ENCODE measurements at regions not wholly inside any gene's neighbourhood (a gene's known extent, or its start where the extent isn't known, plus 50 kb on each side); places are given as distances from the start of the nearest gene placed in this dataset.

DNA sequence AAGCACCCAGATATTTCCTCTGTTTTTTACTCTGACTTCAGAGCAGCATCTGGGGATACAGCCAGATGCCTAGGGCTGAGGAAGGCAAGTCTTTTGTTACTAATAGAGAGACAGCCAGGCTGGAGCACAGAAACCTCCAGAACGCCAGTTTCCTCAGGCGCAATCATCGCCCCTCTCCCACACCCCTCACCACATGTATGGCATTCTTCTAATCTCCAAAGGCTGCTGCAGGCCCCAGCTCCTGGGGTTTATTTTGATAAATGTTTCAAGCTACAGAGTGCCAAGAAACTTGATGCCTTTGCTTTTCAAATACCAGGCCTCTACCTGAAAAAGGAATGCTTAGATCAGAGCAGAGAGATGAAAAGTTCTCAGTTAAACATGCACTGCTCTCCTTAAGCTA lies 283.6 kb downstream of the RBM43 start:
- Histone ChIP-seq H3K4me3 (ENCODE audit: insufficient read depth, low read depth, low read length) (no peak overlapping the region), H3K27me3 (ENCODE audit: insufficient read depth, low read length) (no peaks in the 10 kb centered on the region), H3K27ac (ENCODE audit: low read depth, low read length) (no peak overlapping the region), H2AFZ (ENCODE audit: low read depth, low read length) (no peak overlapping the region), H3K9ac (ENCODE audit: low read length) (no peak overlapping the region), H3K9me3 (ENCODE audit: insufficient read depth, low read depth, low read length) (no peaks in the 10 kb centered on the region), H4K20me1 (ENCODE audit: insufficient read depth, low read length) (no peaks in the 10 kb centered on the region), H3K36me3 (ENCODE audit: insufficient read depth, low read length) (no peaks in the 10 kb centered on the region), H3K4me2 (ENCODE audit: low read length) (no peak overlapping the region), H3K4me1 (ENCODE audit: insufficient read depth, low read length) (no peaks in the 10 kb centered on the region), H3K79me2 (ENCODE audit: insufficient read depth, low read length) (no peaks in the 10 kb centered on the region)
- Mint-ChIP-seq H3K4me1 (ENCODE audit: low read depth, unreplicated experiment) (no peaks in the 10 kb centered on the region), H3K4me3 (ENCODE audit: unreplicated experiment) (no peak overlapping the region), H3K27me3 (ENCODE audit: low read depth, unreplicated experiment) (no peaks in the 10 kb centered on the region), H3K9me3 (ENCODE audit: unreplicated experiment) (no peaks in the 10 kb centered on the region), H3K27ac (ENCODE audit: unreplicated experiment) (no peak overlapping the region), H3K36me3 (ENCODE audit: low read depth, unreplicated experiment) (no peaks in the 10 kb centered on the region)
- TF ChIP-seq, protein P1, sequence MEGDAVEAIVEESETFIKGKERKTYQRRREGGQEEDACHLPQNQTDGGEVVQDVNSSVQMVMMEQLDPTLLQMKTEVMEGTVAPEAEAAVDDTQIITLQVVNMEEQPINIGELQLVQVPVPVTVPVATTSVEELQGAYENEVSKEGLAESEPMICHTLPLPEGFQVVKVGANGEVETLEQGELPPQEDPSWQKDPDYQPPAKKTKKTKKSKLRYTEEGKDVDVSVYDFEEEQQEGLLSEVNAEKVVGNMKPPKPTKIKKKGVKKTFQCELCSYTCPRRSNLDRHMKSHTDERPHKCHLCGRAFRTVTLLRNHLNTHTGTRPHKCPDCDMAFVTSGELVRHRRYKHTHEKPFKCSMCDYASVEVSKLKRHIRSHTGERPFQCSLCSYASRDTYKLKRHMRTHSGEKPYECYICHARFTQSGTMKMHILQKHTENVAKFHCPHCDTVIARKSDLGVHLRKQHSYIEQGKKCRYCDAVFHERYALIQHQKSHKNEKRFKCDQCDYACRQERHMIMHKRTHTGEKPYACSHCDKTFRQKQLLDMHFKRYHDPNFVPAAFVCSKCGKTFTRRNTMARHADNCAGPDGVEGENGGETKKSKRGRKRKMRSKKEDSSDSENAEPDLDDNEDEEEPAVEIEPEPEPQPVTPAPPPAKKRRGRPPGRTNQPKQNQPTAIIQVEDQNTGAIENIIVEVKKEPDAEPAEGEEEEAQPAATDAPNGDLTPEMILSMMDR (IDR thresholded peaks at IDR 0.05; ENCODE audit: insufficient read depth, low read depth, low read length), result no peak
- no peak for TF ChIP-seq EZH2 (IDR thresholded peaks at IDR 0.05; ENCODE audit: insufficient read depth, low read length)
- DNase-seq (ENCODE audit: low read depth), result peak; percentile 37
- FAIRE-seq, result no peak

GRCh38 chr2:150977296-150977695 lies 284.4 kb downstream of the RBM43 start:
- Histone ChIP-seq H3K4me2 (ENCODE audit: low read length) (no peak overlapping the region), H4K20me1 (ENCODE audit: insufficient read depth, low read length) (no peaks in the 10 kb centered on the region), H3K9me3 (ENCODE audit: insufficient read depth, low read depth, low read length) (no peaks in the 10 kb centered on the region), H3K4me3 (ENCODE audit: insufficient read depth, low read depth, low read length) (no peak overlapping the region), H3K79me2 (ENCODE audit: insufficient read depth, low read length) (no peaks in the 10 kb centered on the region), H3K27ac (ENCODE audit: low read depth, low read length) (no peak overlapping the region), H3K9ac (ENCODE audit: low read length) (no peak overlapping the region), H3K36me3 (ENCODE audit: insufficient read depth, low read length) (no peaks in the 10 kb centered on the region), H2AFZ (ENCODE audit: low read depth, low read length) (no peak overlapping the region), H3K4me1 (ENCODE audit: insufficient read depth, low read length) (no peaks in the 10 kb centered on the region), H3K27me3 (ENCODE audit: insufficient read depth, low read length) (no peaks in the 10 kb centered on the region)
- no peaks in the 10 kb centered on the region for H3K9me3 Mint-ChIP-seq (ENCODE audit: unreplicated experiment)
- no peak overlapping the region for H3K4me3 Mint-ChIP-seq (ENCODE audit: unreplicated experiment)
- no peak for DNase-seq (ENCODE audit: low read depth)
- TF ChIP-seq, protein P1 (IDR thresholded peaks at IDR 0.05; ENCODE audit: insufficient read depth, low read depth, low read length), result no peak
- no peak for TF ChIP-seq EZH2 (IDR thresholded peaks at IDR 0.05; ENCODE audit: insufficient read depth, low read length)
- no peak for FAIRE-seq
- peaks cover 2% of the 10 kb centered on the region for H3K4me1 Mint-ChIP-seq (ENCODE audit: low read depth, unreplicated experiment)
- no peak overlapping the region for H3K27ac Mint-ChIP-seq (ENCODE audit: unreplicated experiment)
- H3K36me3 Mint-ChIP-seq (ENCODE audit: low read depth, unreplicated experiment), result no peaks in the 10 kb centered on the region
- no peaks in the 10 kb centered on the region for H3K27me3 Mint-ChIP-seq (ENCODE audit: low read depth, unreplicated experiment)

DNA sequence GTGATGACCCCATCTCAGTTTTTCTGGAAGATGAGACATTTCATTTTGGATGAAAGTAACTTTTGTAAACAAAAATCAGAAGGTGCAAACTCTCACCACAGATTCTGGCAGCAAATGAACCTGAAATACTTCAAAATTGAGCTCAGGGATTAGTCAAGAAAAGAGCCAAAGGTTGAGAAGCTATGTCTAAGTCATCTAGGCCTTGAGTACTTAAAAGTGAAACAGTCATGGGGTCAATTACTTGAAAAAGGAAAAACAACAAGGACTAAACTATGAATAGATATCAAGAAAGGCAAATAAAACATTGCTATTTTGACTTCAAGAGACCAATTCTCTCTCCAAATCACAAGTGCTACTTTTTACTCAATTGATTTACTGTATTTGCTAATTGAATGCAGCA lies 285.1 kb downstream of the RBM43 start:
- H3K9ac ChIP-seq (ENCODE audit: low read length), result no peak overlapping the region
- H3K4me1 Mint-ChIP-seq (ENCODE audit: low read depth, unreplicated experiment), result peaks cover 2% of the 10 kb centered on the region
- H3K4me3 Mint-ChIP-seq (ENCODE audit: unreplicated experiment), result no peak overlapping the region
- no peaks in the 10 kb centered on the region for H3K27me3 ChIP-seq (ENCODE audit: insufficient read depth, low read length)
- H3K27ac ChIP-seq (ENCODE audit: low read depth, low read length), result no peak overlapping the region
- no peaks in the 10 kb centered on the region for H3K27me3 Mint-ChIP-seq (ENCODE audit: low read depth, unreplicated experiment)
- no peak overlapping the region for H3K27ac Mint-ChIP-seq (ENCODE audit: unreplicated experiment)
- no peaks in the 10 kb centered on the region for H3K79me2 ChIP-seq (ENCODE audit: insufficient read depth, low read length)
- no peak overlapping the region for H2AFZ ChIP-seq (ENCODE audit: low read depth, low read length)
- H3K36me3 Mint-ChIP-seq (ENCODE audit: low read depth, unreplicated experiment), result no peaks in the 10 kb centered on the region
- DNase-seq (ENCODE audit: low read depth) (no peak), FAIRE-seq (no peak)
- H4K20me1 ChIP-seq (ENCODE audit: insufficient read depth, low read length), result no peaks in the 10 kb centered on the region
- no peak overlapping the region for H3K4me2 ChIP-seq (ENCODE audit: low read length)
- no peaks in the 10 kb centered on the region for H3K9me3 ChIP-seq (ENCODE audit: insufficient read depth, low read depth, low read length)
- no peak overlapping the region for H3K4me3 ChIP-seq (ENCODE audit: insufficient read depth, low read depth, low read length)
- H3K4me1 ChIP-seq (ENCODE audit: insufficient read depth, low read length), result no peaks in the 10 kb centered on the region
- TF ChIP-seq, protein P1 (IDR thresholded peaks at IDR 0.05; ENCODE audit: insufficient read depth, low read depth, low read length), result no peak
- TF ChIP-seq EZH2 (IDR thresholded peaks at IDR 0.05; ENCODE audit: insufficient read depth, low read length), result no peak
- H3K36me3 ChIP-seq (ENCODE audit: insufficient read depth, low read length), result no peaks in the 10 kb centered on the region
- H3K9me3 Mint-ChIP-seq (ENCODE audit: unreplicated experiment), result no peaks in the 10 kb centered on the region

All from astrocyte (in vitro differentiated cells and primary cell).